MM.1S (cell line): ENCODE measurements at regions not wholly inside any gene's neighbourhood (a gene's known extent, or its start where the extent isn't known, plus 50 kb on each side); places are given as distances from the start of the nearest gene placed in this dataset.

Experiments
- DNase-seq: peaks from one replicate; pipeline ENCODE4 v3.0.0-alpha.2; 2015
- H2AFZ ChIP-seq: fragments of 300-600 bp; sonication (generic); 2 replicates; pipeline ENCODE4 v1.6.0; 2016; ENCODE audit warnings: antibody characterized with exemption, low read length
- H3F3A ChIP-seq: fragments of 300-600 bp; sonication (generic); 2 replicates; pipeline ENCODE4 v1.6.1; 2016; ENCODE audit warnings: mild to moderate bottlenecking, antibody characterized with exemption, low read length, moderate library complexity, mixed read lengths; ENCODE audit not compliant: insufficient read depth
- H3K27ac ChIP-seq: fragments of 300-600 bp; sonication (generic); 2 replicates; pipeline ENCODE4 v1.5.1; 2016; ENCODE audit warnings: mild to moderate bottlenecking, low read length
- H3K27me3 ChIP-seq: fragments of 300-600 bp; sonication (generic); replicated peaks from 2 replicates; pipeline ENCODE4 v1.6.0; 2016; ENCODE audit warnings: low read length; ENCODE audit not compliant: insufficient read depth
- H3K36me3 ChIP-seq: fragments of 300-600 bp; sonication (generic); replicated peaks from 2 replicates; pipeline ENCODE4 v1.6.1; 2016; ENCODE audit warnings: mild to moderate bottlenecking, low read length, mixed read lengths; ENCODE audit not compliant: insufficient read depth
- H3K4me1 ChIP-seq: fragments of 300-600 bp; sonication (generic); 2 replicates; pipeline ENCODE4 v1.6.1; 2016; ENCODE audit warnings: low read length, mixed read lengths
- H3K4me2 ChIP-seq: fragments of 300-600 bp; sonication (generic); 2 replicates; pipeline ENCODE4 v1.6.0; 2016; ENCODE audit warnings: low read depth, low read length
- H3K4me3 ChIP-seq: fragments of 300-600 bp; sonication (generic); 2 replicates; pipeline ENCODE4 v1.5.1; 2016; ENCODE audit warnings: low read length, mixed read lengths
- H3K79me2 ChIP-seq: fragments of 300-600 bp; sonication (generic); 2 replicates; pipeline ENCODE4 v1.6.1; 2016; ENCODE audit warnings: mixed run types, low read length, mixed read lengths
- H3K9ac ChIP-seq: fragments of 300-600 bp; sonication (generic); 2 replicates; pipeline ENCODE4 v1.6.1; 2016; ENCODE audit warnings: low read length, mixed read lengths
- H3K9me2 ChIP-seq: fragments of 300-600 bp; sonication (generic); replicated peaks from 2 replicates; pipeline ENCODE4 v1.6.1; 2016; ENCODE audit warnings: mild to moderate bottlenecking, low read length, mixed read lengths; ENCODE audit not compliant: insufficient read depth
- H3K9me3 ChIP-seq: fragments of 300-600 bp; sonication (generic); replicated peaks from 2 replicates; pipeline ENCODE4 v1.6.1; 2016; ENCODE audit warnings: mild to moderate bottlenecking, low read length, mixed read lengths; ENCODE audit not compliant: insufficient read depth
- H4K20me1 ChIP-seq: fragments of 300-600 bp; sonication (generic); 2 replicates; pipeline ENCODE4 v1.6.1; 2016; ENCODE audit warnings: mild to moderate bottlenecking, low read length, moderate library complexity, mixed read lengths; ENCODE audit not compliant: insufficient read depth
- EZH2 ChIP-seq: fragments of 300-600 bp; sonication (generic); optimal IDR thresholded peaks from 2 replicates; pipeline ENCODE3; 2017; ENCODE audit warnings: low read depth, mild to moderate bottlenecking, antibody characterized with exemption, low read length, mixed read lengths
- EZH2phosphoT487 ChIP-seq: fragments of 300-600 bp; sonication (generic); IDR thresholded peaks from 2 replicates; pipeline ENCODE4 v1.6.1; 2018; ENCODE audit warnings: antibody characterized with exemption, low read length
- TF ChIP-seq, protein P1 (sequence below): fragments of 300-600 bp; sonication (generic); IDR thresholded peaks from 2 replicates; pipeline ENCODE4 v1.5.1; 2016; ENCODE audit warnings: antibody characterized with exemption, low read length, mixed read lengths

DNA sequence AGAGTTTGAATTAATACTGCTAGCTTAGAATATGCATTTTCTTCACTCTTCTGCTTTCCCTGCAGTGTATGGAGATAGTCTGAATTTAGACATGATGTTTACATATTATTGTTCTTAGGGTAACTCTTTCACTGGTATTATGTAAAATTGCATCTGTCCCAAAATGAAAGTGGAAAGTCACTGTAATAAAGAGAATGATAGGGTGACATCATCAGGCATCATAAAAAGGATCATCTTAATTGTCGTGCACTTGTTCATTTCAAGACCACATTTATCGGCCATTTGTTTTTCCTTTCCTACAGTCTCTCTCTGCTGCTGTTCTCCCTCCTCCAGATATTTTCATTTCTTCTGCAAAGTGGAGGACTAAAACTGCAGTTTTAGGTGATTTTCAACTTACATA lies 61.9 kb upstream of the ZNF281 start:
- Histone ChIP-seq H3K4me1 (no peaks in the 10 kb centered on the region), H2AFZ (no peak overlapping the region), H3K4me2 (no peak overlapping the region), H3F3A (no peaks in the 10 kb centered on the region), H3K79me2 (no peaks in the 10 kb centered on the region), H3K27me3 (no peaks in the 10 kb centered on the region), H3K4me3 (no peak overlapping the region), H3K36me3 (no peaks in the 10 kb centered on the region), H3K9me2 (no peaks in the 10 kb centered on the region), H3K9me3 (no peaks in the 10 kb centered on the region), H4K20me1 (no peaks in the 10 kb centered on the region), H3K9ac (no peak overlapping the region), H3K27ac (no peak overlapping the region)
- DNase-seq, result no peak
- TF ChIP-seq EZH2, result no peak
- TF ChIP-seq, protein P1, sequence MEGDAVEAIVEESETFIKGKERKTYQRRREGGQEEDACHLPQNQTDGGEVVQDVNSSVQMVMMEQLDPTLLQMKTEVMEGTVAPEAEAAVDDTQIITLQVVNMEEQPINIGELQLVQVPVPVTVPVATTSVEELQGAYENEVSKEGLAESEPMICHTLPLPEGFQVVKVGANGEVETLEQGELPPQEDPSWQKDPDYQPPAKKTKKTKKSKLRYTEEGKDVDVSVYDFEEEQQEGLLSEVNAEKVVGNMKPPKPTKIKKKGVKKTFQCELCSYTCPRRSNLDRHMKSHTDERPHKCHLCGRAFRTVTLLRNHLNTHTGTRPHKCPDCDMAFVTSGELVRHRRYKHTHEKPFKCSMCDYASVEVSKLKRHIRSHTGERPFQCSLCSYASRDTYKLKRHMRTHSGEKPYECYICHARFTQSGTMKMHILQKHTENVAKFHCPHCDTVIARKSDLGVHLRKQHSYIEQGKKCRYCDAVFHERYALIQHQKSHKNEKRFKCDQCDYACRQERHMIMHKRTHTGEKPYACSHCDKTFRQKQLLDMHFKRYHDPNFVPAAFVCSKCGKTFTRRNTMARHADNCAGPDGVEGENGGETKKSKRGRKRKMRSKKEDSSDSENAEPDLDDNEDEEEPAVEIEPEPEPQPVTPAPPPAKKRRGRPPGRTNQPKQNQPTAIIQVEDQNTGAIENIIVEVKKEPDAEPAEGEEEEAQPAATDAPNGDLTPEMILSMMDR, result no peak
- no peak for TF ChIP-seq EZH2phosphoT487

DNA sequence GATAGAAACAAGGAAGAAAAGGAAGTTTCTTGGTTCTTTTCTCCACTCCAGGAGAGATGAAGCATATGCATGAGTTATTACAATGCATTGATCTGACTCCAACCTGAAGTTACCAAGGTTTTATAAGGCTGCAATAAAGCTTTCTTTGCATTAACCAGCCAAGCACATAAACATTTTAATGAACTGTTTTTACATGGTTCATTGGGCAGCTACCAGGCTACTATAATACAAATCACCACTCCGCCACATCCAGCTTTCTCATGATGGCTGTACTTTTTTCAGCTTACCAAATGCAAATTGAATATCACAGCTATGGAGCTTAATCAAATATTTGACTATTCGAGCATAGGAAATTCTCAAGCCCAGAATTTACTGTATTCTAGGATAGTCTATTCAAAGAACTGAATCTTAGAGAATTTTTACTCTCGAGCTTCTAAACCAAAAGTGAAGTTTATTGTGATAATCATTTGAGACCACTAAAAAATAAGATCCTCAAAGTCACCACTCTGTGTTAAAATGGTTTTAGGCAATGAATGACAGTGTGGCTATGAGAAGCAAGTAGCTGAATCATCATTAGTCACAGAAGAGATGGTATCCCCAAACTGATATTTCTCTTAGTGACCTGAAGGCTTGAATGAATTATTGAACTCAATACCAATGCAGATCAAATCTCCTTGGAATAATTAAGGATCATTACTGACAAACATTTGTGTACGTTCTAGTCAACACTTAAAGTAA lies 58.6 kb upstream of the ZNF281 start:
- Histone ChIP-seq H3K4me3 (no peak overlapping the region), H3F3A (no peaks in the 10 kb centered on the region), H3K9me2 (no peaks in the 10 kb centered on the region), H3K27me3 (no peaks in the 10 kb centered on the region), H3K79me2 (no peaks in the 10 kb centered on the region), H3K9ac (no peak overlapping the region), H2AFZ (no peak overlapping the region), H4K20me1 (no peaks in the 10 kb centered on the region), H3K9me3 (no peaks in the 10 kb centered on the region), H3K4me1 (no peaks in the 10 kb centered on the region), H3K36me3 (no peaks in the 10 kb centered on the region), H3K27ac (no peak overlapping the region), H3K4me2 (no peak overlapping the region)
- no peak for TF ChIP-seq EZH2phosphoT487
- no peak for TF ChIP-seq EZH2
- TF ChIP-seq, protein P1, result no peak
- DNase-seq, result no peak

DNA sequence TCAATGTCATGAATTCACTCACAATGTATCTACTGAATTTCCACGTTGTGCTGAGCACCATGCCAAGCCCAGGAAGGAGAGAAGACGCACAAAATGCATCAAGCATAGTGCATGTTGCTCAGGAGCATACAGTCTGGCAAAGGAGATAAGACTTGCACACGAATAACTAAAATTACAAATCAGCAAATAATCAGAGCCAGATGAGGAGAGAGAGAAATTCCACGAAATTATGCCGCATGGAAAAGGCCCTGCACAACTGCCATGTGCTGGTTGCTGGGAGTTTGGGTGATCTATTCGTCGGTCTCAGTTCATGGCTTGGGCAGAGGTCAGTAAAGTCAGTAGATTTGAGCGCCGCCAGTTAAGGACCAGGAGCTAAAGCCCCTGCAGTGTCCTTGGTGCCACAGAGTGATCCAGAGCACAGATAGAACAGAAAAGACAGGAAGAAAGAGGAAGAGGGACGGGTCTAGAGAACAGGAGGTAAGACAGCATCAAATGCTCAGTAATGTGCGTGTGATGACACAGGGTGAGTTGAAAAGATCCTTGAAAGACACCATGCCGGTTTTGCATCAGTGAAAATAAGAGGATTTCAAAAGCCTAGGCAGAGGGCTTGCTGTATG lies 55.1 kb upstream of the ZNF281 start:
- Histone ChIP-seq H2AFZ (no peak overlapping the region), H3F3A (no peaks in the 10 kb centered on the region), H3K79me2 (no peaks in the 10 kb centered on the region), H3K4me3 (no peak overlapping the region), H3K9ac (no peak overlapping the region), H3K36me3 (no peaks in the 10 kb centered on the region), H3K9me3 (no peaks in the 10 kb centered on the region), H3K4me2 (no peak overlapping the region), H3K27ac (no peak overlapping the region), H4K20me1 (no peaks in the 10 kb centered on the region), H3K9me2 (no peaks in the 10 kb centered on the region), H3K4me1 (no peaks in the 10 kb centered on the region), H3K27me3 (no peaks in the 10 kb centered on the region)
- TF ChIP-seq, protein P1, result no peak
- no peak for TF ChIP-seq EZH2
- no peak for TF ChIP-seq EZH2phosphoT487
- DNase-seq, result no peak
